CD4-positive, alpha-beta memory T cell (primary cell): ENCODE measurements at regions not wholly inside any gene's neighbourhood (a gene's known extent, or its start where the extent isn't known, plus 50 kb on each side); places are given as distances from the start of the nearest gene placed in this dataset.

Source experiments
- CTCF ChIA-PET: fragments of 350-600 bp; sonication (Branson Sonifier 250); formaldehyde crosslinking; loops from one replicate; lab custom pipeline; 2021; ENCODE audit warnings: inconsistent platforms; ENCODE audit not compliant: partially characterized antibody; lab: Charles Lee
- POLR2A ChIA-PET: fragments of 350-600 bp; sonication (Branson Sonifier 250); formaldehyde crosslinking; loops from one replicate; lab custom pipeline; 2021; ENCODE audit not compliant: partially characterized antibody; lab: Charles Lee
- DNase-seq, 5 donors: peaks; one replicate each; pipeline versions ENCODE4 v3.0.0 to v3.0.0-alpha.2; 2020 to 2022; ENCODE audit warnings: mixed read lengths in 1 of 5
- H3K27ac ChIP-seq: one replicate; pipeline ENCODE4 v1.7.0; 2013; ENCODE audit warnings: low read depth, low read length
- H3K27me3 ChIP-seq: 2 replicates; pipeline ENCODE4 v1.7.0; 2013; ENCODE audit warnings: mild to moderate bottlenecking, low read length, moderate library complexity; ENCODE audit not compliant: insufficient read depth
- H3K36me3 ChIP-seq: 2 replicates; pipeline ENCODE4 v1.7.0; 2013; ENCODE audit warnings: mild to moderate bottlenecking, low read length, moderate library complexity; ENCODE audit not compliant: insufficient read depth
- H3K4me1 ChIP-seq: 2 replicates; pipeline ENCODE4 v1.7.0; 2013; ENCODE audit warnings: mild to moderate bottlenecking, low read length, moderate library complexity; ENCODE audit not compliant: insufficient read depth
- H3K4me3 ChIP-seq, 2 donors: one replicate each; pipeline ENCODE4 v1.7.0; 2013; ENCODE audit warnings: low read length in 2 of 2, mild to moderate bottlenecking in 1 of 2
- H3K9me3 ChIP-seq, 2 donors: one replicate each; pipeline ENCODE4 v1.7.0; 2013; ENCODE audit warnings: low read length in 2 of 2, control low read depth in 1 of 2; ENCODE audit not compliant: control insufficient read depth in 1 of 2
- H3K27ac Mint-ChIP-seq, 7 donors: one replicate each; pipeline ENCODE4 v1.8.0; 2020 to 2021; ENCODE audit warnings: mixed read lengths in 7 of 7, mild to moderate bottlenecking in 6 of 7, inconsistent platforms in 3 of 7, moderate library complexity in 3 of 7
- H3K27me3 Mint-ChIP-seq, 2 donors: one replicate each; pipeline ENCODE4 v1.8.0; 2020 to 2021; ENCODE audit warnings: mixed read lengths in 2 of 2
- H3K36me3 Mint-ChIP-seq, 2 donors: one replicate each; pipeline ENCODE4 v1.8.0; 2020 to 2021; ENCODE audit warnings: mixed read lengths in 2 of 2, inconsistent platforms in 1 of 2, mild to moderate bottlenecking in 1 of 2
- H3K4me1 Mint-ChIP-seq, 4 donors: one replicate each; pipeline ENCODE4 v1.8.0; 2020 to 2021; ENCODE audit warnings: mixed read lengths in 4 of 4, mild to moderate bottlenecking in 1 of 4
- H3K4me3 Mint-ChIP-seq, 8 donors: one replicate each; pipeline ENCODE4 v1.8.0; 2020 to 2021; ENCODE audit warnings: mixed read lengths in 8 of 8, mild to moderate bottlenecking in 7 of 8, moderate library complexity in 6 of 8, inconsistent platforms in 3 of 8
- H3K9me3 Mint-ChIP-seq, 8 donors: one replicate each; pipeline ENCODE4 v1.8.0; 2020 to 2021; ENCODE audit warnings: mixed read lengths in 8 of 8, mild to moderate bottlenecking in 5 of 8, inconsistent platforms in 3 of 8, moderate library complexity in 1 of 8
- intact Hi-C: fragments of 100-400 bp; cut with micrococcal nuclease; formaldehyde crosslinking; loops from one replicate; pipeline ENCODE4 v1.15.1; 2023

GRCh38 chr15:35741881-35742280 lies 195.9 kb upstream of the DPH6 start:
- CTCF ChIA-PET = no interaction called here
- no peak for DNase-seq
- no peaks in the 10 kb centered on the region for H3K9me3 ChIP-seq
- Mint-ChIP-seq H3K36me3 (no peaks in the 10 kb centered on the region), H3K4me3 (no peak overlapping the region), H3K9me3 (peaks cover 0 to 4% (median 1%) of the 10 kb centered on the region in 8 donors), H3K4me1 (no peaks in the 10 kb centered on the region), H3K27me3 (peaks cover 4 to 8% of the 10 kb centered on the region in 2 donors), H3K27ac (no peak overlapping the region)
- intact Hi-C loops = no loop called here
- H3K27ac ChIP-seq = no peak overlapping the region
- H3K4me1 ChIP-seq = no peaks in the 10 kb centered on the region
- POLR2A ChIA-PET = no interaction called here
- H3K27me3 ChIP-seq = no peaks in the 10 kb centered on the region
- H3K4me3 ChIP-seq = no peak overlapping the region
- no peaks in the 10 kb centered on the region for H3K36me3 ChIP-seq

GRCh38 chr15:35743321-35743720 lies 197.4 kb upstream of the DPH6 start:
- H3K4me3 Mint-ChIP-seq = no peak overlapping the region
- no peaks in the 10 kb centered on the region for H3K36me3 Mint-ChIP-seq
- H3K27me3 Mint-ChIP-seq = peaks cover 4 to 9% of the 10 kb centered on the region in 2 donors
- Histone ChIP-seq H3K4me3 (no peak overlapping the region), H3K27me3 (no peaks in the 10 kb centered on the region), H3K27ac (no peak overlapping the region), H3K4me1 (no peaks in the 10 kb centered on the region), H3K9me3 (no peaks in the 10 kb centered on the region), H3K36me3 (no peaks in the 10 kb centered on the region)
- CTCF ChIA-PET = interaction anchor here (0.8 kb wide), 1 partner anchor 8 kb away, joined by 3 read pairs; no protein-coding TSS in a partner anchor
- peaks cover 0 to 4% (median 1%) of the 10 kb centered on the region in 8 donors for H3K9me3 Mint-ChIP-seq
- no peaks in the 10 kb centered on the region for H3K4me1 Mint-ChIP-seq
- POLR2A ChIA-PET = no interaction called here
- DNase-seq = no peak
- intact Hi-C loops = no loop called here
- no peak overlapping the region for H3K27ac Mint-ChIP-seq

- Histone ChIP-seq H3K9me3 (no peaks in the 10 kb centered on the region), H3K4me1 (no peaks in the 10 kb centered on the region), H3K27me3 (no peaks in the 10 kb centered on the region), H3K4me3 (no peak overlapping the region), H3K27ac (no peak overlapping the region), H3K36me3 (no peaks in the 10 kb centered on the region)
- no peak overlapping the region for H3K27ac Mint-ChIP-seq
- ChIA-PET POLR2A (no interaction called here), CTCF (no interaction called here)
- intact Hi-C loops = no loop called here
- H3K9me3 Mint-ChIP-seq = peaks cover 0 to 4% (median 0%) of the 10 kb centered on the region in 8 donors
- H3K4me1 Mint-ChIP-seq = no peaks in the 10 kb centered on the region
- H3K36me3 Mint-ChIP-seq = no peaks in the 10 kb centered on the region
- no peak overlapping the region for H3K4me3 Mint-ChIP-seq
- DNase-seq = no peak
- H3K27me3 Mint-ChIP-seq = peaks cover 4 to 9% of the 10 kb centered on the region in 2 donors
Measured at GRCh38 chr15:35746121-35746520, 200.2 kb upstream of the DPH6 start.

- Histone ChIP-seq H3K9me3 (no peaks in the 10 kb centered on the region), H3K27ac (no peak overlapping the region), H3K4me3 (no peak overlapping the region), H3K4me1 (no peaks in the 10 kb centered on the region), H3K27me3 (no peaks in the 10 kb centered on the region), H3K36me3 (no peaks in the 10 kb centered on the region)
- peaks cover 0 to 2% (median 0%) of the 10 kb centered on the region in 4 donors for H3K4me1 Mint-ChIP-seq
- intact Hi-C loops = no loop called here
- ChIA-PET CTCF (no interaction called here), POLR2A (no interaction called here)
- no peak for DNase-seq
- no peaks in the 10 kb centered on the region for H3K36me3 Mint-ChIP-seq
- H3K27ac Mint-ChIP-seq = no peak overlapping the region
- H3K9me3 Mint-ChIP-seq = peaks cover 0 to 1% (median 0%) of the 10 kb centered on the region in 8 donors
- H3K27me3 Mint-ChIP-seq = peaks cover 4 to 10% of the 10 kb centered on the region in 2 donors
- H3K4me3 Mint-ChIP-seq = no peak overlapping the region
Measured at GRCh38 chr15:35748105-35748504, 202.1 kb upstream of the DPH6 start.

- Histone ChIP-seq H3K9me3 (no peaks in the 10 kb centered on the region), H3K4me1 (no peaks in the 10 kb centered on the region), H3K4me3 (no peak overlapping the region), H3K27ac (no peak overlapping the region), H3K36me3 (no peaks in the 10 kb centered on the region), H3K27me3 (no peaks in the 10 kb centered on the region)
- intact Hi-C loops = loop anchor here (2.0 kb wide), 1 partner anchor 229 kb away; no protein-coding TSS in a partner anchor
- POLR2A ChIA-PET = no interaction called here
- Mint-ChIP-seq H3K27ac (no peak overlapping the region), H3K36me3 (no peaks in the 10 kb centered on the region), H3K27me3 (peaks cover 0 to 6% of the 10 kb centered on the region in 2 donors), H3K4me1 (peaks cover 0 to 2% (median 0%) of the 10 kb centered on the region in 4 donors), H3K9me3 (no peaks in the 10 kb centered on the region), H3K4me3 (no peak overlapping the region)
- DNase-seq = no peak
- CTCF ChIA-PET = interaction anchor here (3.5 to 4.2 kb wide), 2 partner anchors 10 to 12 kb away, joined by 16 to 18 read pairs; no protein-coding TSS in a partner anchor
Measured at GRCh38 chr15:35750051-35750450, 204.1 kb upstream of the DPH6 start.

GRCh38 chr15:35751413-35752133 lies 205.6 kb upstream of the DPH6 start:
- ChIA-PET POLR2A (no interaction called here), CTCF (interaction anchor here (0.6 to 4.2 kb wide), 13 partner anchors 8 to 584 kb away, joined by 3 to 18 read pairs (median 3); no protein-coding TSS in a partner anchor)
- Mint-ChIP-seq H3K27me3 (peaks cover 0 to 5% of the 10 kb centered on the region in 2 donors), H3K4me3 (no peak overlapping the region), H3K27ac (no peak overlapping the region), H3K4me1 (peaks cover 0 to 2% (median 0%) of the 10 kb centered on the region in 4 donors), H3K36me3 (no peaks in the 10 kb centered on the region), H3K9me3 (no peaks in the 10 kb centered on the region)
- intact Hi-C loops = loop anchor here (2.0 kb wide), 1 partner anchor 231 kb away; no protein-coding TSS in a partner anchor
- Histone ChIP-seq H3K4me1 (no peaks in the 10 kb centered on the region), H3K4me3 (no peak overlapping the region), H3K27me3 (no peaks in the 10 kb centered on the region), H3K9me3 (no peaks in the 10 kb centered on the region), H3K36me3 (no peaks in the 10 kb centered on the region), H3K27ac (no peak overlapping the region)
- peak; percentile 2 to 38 (median 9) for DNase-seq

- no peaks in the 10 kb centered on the region for H3K9me3 Mint-ChIP-seq
- no peaks in the 10 kb centered on the region for H3K27me3 ChIP-seq
- no peaks in the 10 kb centered on the region for H3K9me3 ChIP-seq
- H3K4me1 ChIP-seq = no peaks in the 10 kb centered on the region
- H3K36me3 ChIP-seq = no peaks in the 10 kb centered on the region
- no peak overlapping the region for H3K27ac ChIP-seq
- POLR2A ChIA-PET = no interaction called here
- H3K36me3 Mint-ChIP-seq = no peaks in the 10 kb centered on the region
- no peak overlapping the region for H3K4me3 Mint-ChIP-seq
- H3K4me3 ChIP-seq = no peak overlapping the region
- H3K27me3 Mint-ChIP-seq = peaks cover 0 to 5% of the 10 kb centered on the region in 2 donors
- H3K4me1 Mint-ChIP-seq = peaks cover 0 to 2% (median 0%) of the 10 kb centered on the region in 4 donors
- DNase-seq = no peak
- CTCF ChIA-PET = interaction anchor here (0.6 to 4.2 kb wide), 11 partner anchors 8 to 272 kb away, joined by 3 to 18 read pairs (median 3); no protein-coding TSS in a partner anchor
- intact Hi-C loops = no loop called here
- H3K27ac Mint-ChIP-seq = no peak overlapping the region
Measured at GRCh38 chr15:35752134-35752466, 206.1 kb upstream of the DPH6 start.
